SHP77 treated with DMSO at 0.1 percent for 48 hours (cell line): ENCODE measurements at regions not wholly inside any gene's neighbourhood (a gene's known extent, or its start where the extent isn't known, plus 50 kb on each side); places are given as distances from the start of the nearest gene placed in this dataset.
"Not testable (repeated sequence)": the region's sequence is repeated elsewhere in the genome, so short reads cannot be mapped to it uniquely, and the experiment has no call there.

Source experiments
- DNase-seq: peaks from one replicate; lab custom pipeline; 2025; lab: John Stamatoyannopoulos, UW

- DNase-seq = no peak
Observed at GRCh38 chr10:28391283-28391682, 88.4 kb upstream of the MPP7 start.

- peak; percentile 21 for DNase-seq
Observed at GRCh38 chr10:28393956-28394568, 91.2 kb upstream of the MPP7 start.

- DNase-seq = no peak
Observed at GRCh38 chr10:28396331-28396730, 93.5 kb upstream of the MPP7 start.

- no peak for DNase-seq
Observed at GRCh38 chr10:28397229-28397628, 94.4 kb upstream of the MPP7 start.

- no peak for DNase-seq
Observed at GRCh38 chr10:28400176-28400575, 97.3 kb upstream of the MPP7 start.

GRCh38 chr10:28400681-28401080, 97.8 kb upstream of the MPP7 start:
- no peak for DNase-seq

- DNase-seq = not testable (repeated sequence)
Observed at GRCh38 chr10:28402611-28403073, 99.8 kb upstream of the MPP7 start.

- DNase-seq = no peak
Observed at GRCh38 chr10:28403090-28403489, 100.2 kb upstream of the MPP7 start.

GRCh38 chr10:28408237-28408777, 105.4 kb upstream of the MPP7 start:
- DNase-seq = no peak

GRCh38 chr10:28410420-28411135, 107.7 kb upstream of the MPP7 start:
- no peak for DNase-seq

- no peak for DNase-seq
Observed at GRCh38 chr10:28411136-28411460, 108.2 kb upstream of the MPP7 start.

- no peak for DNase-seq
Observed at GRCh38 chr10:28411648-28412047, 108.8 kb upstream of the MPP7 start.

GRCh38 chr10:28418069-28418468, 114.8 kb upstream of the WAC start:
- no peak for DNase-seq

- DNase-seq = no peak
Observed at GRCh38 chr10:28425422-28425821, 107.5 kb upstream of the WAC start.

GRCh38 chr10:28426392-28427159, 106.3 kb upstream of the WAC start:
- DNase-seq = no peak

GRCh38 chr10:28427376-28427775, 105.5 kb upstream of the WAC start:
- DNase-seq = no peak

GRCh38 chr10:28429045-28429444, 103.9 kb upstream of the WAC start:
- DNase-seq = no peak

GRCh38 chr10:28429573-28430216, 103.2 kb upstream of the WAC start:
- no peak for DNase-seq

GRCh38 chr10:28431139-28431538, 101.8 kb upstream of the WAC start:
- DNase-seq = no peak

- peak; percentile 3 for DNase-seq
Observed at GRCh38 chr10:28432210-28432676, 100.7 kb upstream of the WAC start.

- no peak for DNase-seq
Observed at GRCh38 chr10:28434063-28434462, 98.9 kb upstream of the WAC start.

- DNase-seq = no peak
Observed at GRCh38 chr10:28442403-28442802, 90.5 kb upstream of the WAC start.
